GM23338 (cell line): ENCODE measurements at regions not wholly inside any gene's neighbourhood (a gene's known extent, or its start where the extent isn't known, plus 50 kb on each side); places are given as distances from the start of the nearest gene placed in this dataset.

Experiments
- ATAC-seq: fragments of 200-7000 bp; cut with Tn5 transposase; 3 replicates; pipeline ENCODE4 v1.9.1; 2020
- DNase-seq: peaks from one replicate; pipeline ENCODE4 v3.0.0-alpha.2; 2015; ENCODE audit warnings: low spot score
- H2AFZ ChIP-seq: fragments of 200-600 bp; sonication (generic); 2 replicates; pipeline ENCODE4 v1.8.0; 2016; ENCODE audit warnings: antibody characterized with exemption, mild to moderate bottlenecking, moderate library complexity
- H3F3A ChIP-seq: fragments of 200-600 bp; sonication (generic); replicated peaks from 2 replicates; pipeline ENCODE4 v1.8.0; 2017; ENCODE audit warnings: antibody characterized with exemption, mixed run types, low read depth
- H3K27ac ChIP-seq: fragments of 200-600 bp; sonication (generic); 2 replicates; pipeline ENCODE4 v1.6.1; 2016; ENCODE audit warnings: low read depth
- H3K27me3 ChIP-seq: fragments of 200-600 bp; sonication (generic); 2 replicates; pipeline ENCODE4 v1.8.0; 2016; ENCODE audit warnings: mild to moderate bottlenecking, mixed run types, moderate library complexity; ENCODE audit not compliant: insufficient read depth
- H3K36me3 ChIP-seq: fragments of 200-600 bp; sonication (generic); 2 replicates; pipeline ENCODE4 v1.8.0; 2016; ENCODE audit warnings: mild to moderate bottlenecking; ENCODE audit not compliant: insufficient read depth
- H3K4me1 ChIP-seq: fragments of 200-600 bp; sonication (generic); 2 replicates; pipeline ENCODE4 v1.8.0; 2016; ENCODE audit warnings: mild to moderate bottlenecking, moderate library complexity; ENCODE audit not compliant: insufficient read depth
- H3K4me2 ChIP-seq: fragments of 200-600 bp; sonication (generic); 2 replicates; pipeline ENCODE4 v1.7.1; 2017; ENCODE audit warnings: mixed run types
- H3K4me3 ChIP-seq: fragments of 200-600 bp; sonication (generic); 2 replicates; pipeline ENCODE4 v1.6.1; 2016; ENCODE audit warnings: mixed run types
- H3K79me2 ChIP-seq: fragments of 200-600 bp; sonication (generic); replicated peaks from 2 replicates; pipeline ENCODE4 v1.8.0; 2017; ENCODE audit warnings: mild to moderate bottlenecking; ENCODE audit not compliant: insufficient read depth
- H3K9me2 ChIP-seq: fragments of 200-600 bp; sonication (generic); 2 replicates; pipeline ENCODE4 v1.8.0; 2017; ENCODE audit not compliant: insufficient read depth
- H4K20me1 ChIP-seq: fragments of 200-600 bp; sonication (generic); replicated peaks from 2 replicates; pipeline ENCODE4 v1.8.0; 2017; ENCODE audit warnings: mild to moderate bottlenecking; ENCODE audit not compliant: insufficient read depth
- H3K27ac Mint-ChIP-seq: 2 replicates; pipeline ENCODE4 v1.8.0; 2020; ENCODE audit warnings: inconsistent platforms, mild to moderate bottlenecking, moderate library complexity, mixed read lengths
- H3K27me3 Mint-ChIP-seq: 3 replicates; pipeline ENCODE4 v1.8.0; 2022; ENCODE audit warnings: low read depth, mild to moderate bottlenecking, moderate library complexity, mixed read lengths, inconsistent platforms; ENCODE audit not compliant: insufficient read depth, poor library complexity
- H3K36me3 Mint-ChIP-seq: 3 replicates; pipeline ENCODE4 v1.8.0; 2021; ENCODE audit warnings: low read depth, mild to moderate bottlenecking, inconsistent platforms, moderate library complexity, mixed read lengths
- H3K4me1 Mint-ChIP-seq: 3 replicates; pipeline ENCODE4 v1.8.0; 2020; ENCODE audit warnings: mild to moderate bottlenecking, inconsistent platforms, mixed read lengths
- H3K4me3 Mint-ChIP-seq: 3 replicates; pipeline ENCODE4 v1.8.0; 2021; ENCODE audit warnings: moderate library complexity, mild to moderate bottlenecking, inconsistent platforms, mixed read lengths
- H3K9me3 Mint-ChIP-seq: 3 replicates; pipeline ENCODE4 v1.8.0; 2020; ENCODE audit warnings: moderate library complexity, mild to moderate bottlenecking, inconsistent platforms, mixed read lengths
- JUNB ChIP-seq: IDR thresholded peaks from one replicate; pipeline ENCODE4 v1.6.1; 2016; ENCODE audit warnings: antibody characterized with exemption; ENCODE audit not compliant: unreplicated experiment
- NANOG ChIP-seq: IDR thresholded peaks from 2 replicates; pipeline ENCODE4 v1.6.1; 2016; ENCODE audit warnings: antibody characterized with exemption, borderline replicate concordance
- REST ChIP-seq: IDR thresholded peaks from one replicate; pipeline ENCODE4 v1.6.1; 2018; ENCODE audit warnings: antibody characterized with exemption; ENCODE audit not compliant: unreplicated experiment
- STAT1 ChIP-seq: IDR thresholded peaks from one replicate; pipeline ENCODE4 v1.6.1; 2016; ENCODE audit warnings: antibody characterized with exemption; ENCODE audit not compliant: unreplicated experiment
- ZNF114 ChIP-seq: fragments of 250-450 bp; sonication (Bioruptor Pico); IDR thresholded peaks from 2 replicates; pipeline ENCODE4 v1.5.0; 2020; ENCODE audit warnings: mild to moderate bottlenecking, moderate library complexity
- TF ChIP-seq, protein P1 (sequence below), 2 experiments: fragments of 200-600 bp in 1 of 2; sonication (generic) in 1 of 2; conservative IDR thresholded peaks; 2 replicates each; pipeline versions ENCODE4 v1.5.1 to v1.6.1; 2016 to 2017; ENCODE audit warnings: antibody characterized with exemption in 2 of 2, low read depth in 2 of 2, mild to moderate bottlenecking in 2 of 2, moderate library complexity in 1 of 2

GRCh38 chr2:121828281-121828731 is 72.9 kb downstream of the TSN start:
- peak overlapping the region; percentile 9 for H2AFZ ChIP-seq
- no peak for ATAC-seq
- H3K27ac Mint-ChIP-seq = no peak overlapping the region

DNA sequence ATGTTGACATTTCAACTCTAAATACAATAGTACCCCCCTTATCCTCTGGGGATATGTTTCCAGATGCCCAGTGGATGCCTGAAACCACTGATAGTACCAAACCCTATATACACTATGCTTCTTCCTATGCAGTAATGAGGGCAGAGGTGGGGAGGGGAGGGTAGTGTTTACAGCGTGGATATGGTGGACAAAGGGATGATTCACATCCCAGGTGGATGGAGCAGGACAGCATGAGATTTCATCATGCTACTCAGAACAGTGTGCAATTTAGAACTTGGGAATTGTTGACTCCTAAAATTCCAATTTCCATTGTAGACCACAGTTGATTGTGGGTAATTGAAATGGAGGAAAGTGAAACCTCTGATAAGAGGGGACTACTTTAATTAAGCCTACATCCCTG is 75.4 kb downstream of the TSN start:
- no peak overlapping the region for H3K27ac ChIP-seq
- Mint-ChIP-seq H3K9me3 (no peaks in the 10 kb centered on the region), H3K27me3 (no peaks in the 10 kb centered on the region), H3K4me1 (peaks cover 8% of the 10 kb centered on the region; the same call in 2 of the 3 replicates), H3K4me3 (no peak overlapping the region), H3K36me3 (no peaks in the 10 kb centered on the region), H3K27ac (no peak overlapping the region)
- H3K36me3 ChIP-seq = no peaks in the 10 kb centered on the region
- no peaks in the 10 kb centered on the region for H3K79me2 ChIP-seq
- no peaks in the 10 kb centered on the region for H3K9me2 ChIP-seq
- ATAC-seq (no peak), DNase-seq (no peak)
- H3K4me1 ChIP-seq = peaks cover 7% of the 10 kb centered on the region; the same call in 1 of the 2 replicates
- H2AFZ ChIP-seq = no peak overlapping the region
- no peaks in the 10 kb centered on the region for H3K27me3 ChIP-seq
- TF ChIP-seq, protein P1, sequence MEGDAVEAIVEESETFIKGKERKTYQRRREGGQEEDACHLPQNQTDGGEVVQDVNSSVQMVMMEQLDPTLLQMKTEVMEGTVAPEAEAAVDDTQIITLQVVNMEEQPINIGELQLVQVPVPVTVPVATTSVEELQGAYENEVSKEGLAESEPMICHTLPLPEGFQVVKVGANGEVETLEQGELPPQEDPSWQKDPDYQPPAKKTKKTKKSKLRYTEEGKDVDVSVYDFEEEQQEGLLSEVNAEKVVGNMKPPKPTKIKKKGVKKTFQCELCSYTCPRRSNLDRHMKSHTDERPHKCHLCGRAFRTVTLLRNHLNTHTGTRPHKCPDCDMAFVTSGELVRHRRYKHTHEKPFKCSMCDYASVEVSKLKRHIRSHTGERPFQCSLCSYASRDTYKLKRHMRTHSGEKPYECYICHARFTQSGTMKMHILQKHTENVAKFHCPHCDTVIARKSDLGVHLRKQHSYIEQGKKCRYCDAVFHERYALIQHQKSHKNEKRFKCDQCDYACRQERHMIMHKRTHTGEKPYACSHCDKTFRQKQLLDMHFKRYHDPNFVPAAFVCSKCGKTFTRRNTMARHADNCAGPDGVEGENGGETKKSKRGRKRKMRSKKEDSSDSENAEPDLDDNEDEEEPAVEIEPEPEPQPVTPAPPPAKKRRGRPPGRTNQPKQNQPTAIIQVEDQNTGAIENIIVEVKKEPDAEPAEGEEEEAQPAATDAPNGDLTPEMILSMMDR (conservative IDR thresholded peaks at IDR 0.05; ENCODE audit: low read depth in 2 of 2) = no peak
- TF ChIP-seq STAT1 = no peak
- TF ChIP-seq JUNB = no peak
- no peak for TF ChIP-seq REST
- H4K20me1 ChIP-seq = no peaks in the 10 kb centered on the region
- no peak overlapping the region for H3K4me3 ChIP-seq
- H3K4me2 ChIP-seq = no peak overlapping the region
- H3F3A ChIP-seq = no peaks in the 10 kb centered on the region

More at GRCh38 chr2:121828281-121828731, 72.9 kb downstream of the TSN start:
- Histone ChIP-seq H3K36me3 (no peaks in the 10 kb centered on the region), H3F3A (no peaks in the 10 kb centered on the region), H3K27me3 (no peaks in the 10 kb centered on the region), H3K4me1 (peaks cover 7% of the 10 kb centered on the region; the same call in 1 of the 2 replicates), H4K20me1 (no peaks in the 10 kb centered on the region), H3K9me2 (peaks cover 2% of the 10 kb centered on the region; the same call in 1 of the 2 replicates), H3K27ac (no peak overlapping the region), H3K4me3 (no peak overlapping the region), H3K4me2 (0 out of 2 replicates have a peak overlapping the region, but pooled peaks have one; percentile 5), H3K79me2 (no peaks in the 10 kb centered on the region)
- DNase-seq = peak; percentile 39
- H3K4me3 Mint-ChIP-seq = no peak overlapping the region
- H3K4me1 Mint-ChIP-seq = peaks cover 15% of the 10 kb centered on the region
- H3K36me3 Mint-ChIP-seq = no peaks in the 10 kb centered on the region; the same call in 2 of the 3 replicates
- H3K27me3 Mint-ChIP-seq = peaks cover 3% of the 10 kb centered on the region
- TF ChIP-seq ZNF114 (CRISPR knock-in tag) (no peak), NANOG (no peak), REST (no peak)
- peaks cover 4% of the 10 kb centered on the region; the same call in 1 of the 3 replicates for H3K9me3 Mint-ChIP-seq
